ENCODE measurements at regions not wholly inside any gene's neighbourhood (a gene's known extent, or its start where the extent isn't known, plus 50 kb on each side); places are given as distances from the start of the nearest gene placed in this dataset.

- H3K4me3 Mint-ChIP-seq (ENCODE audit: unreplicated experiment), result no peak overlapping the region
- H3K27me3 Mint-ChIP-seq (ENCODE audit: insufficient read depth, unreplicated experiment), result peaks cover 6% of the 10 kb centered on the region
- H3K4me1 ChIP-seq, result no peaks in the 10 kb centered on the region
- DNase-seq, result no peak
- no peak overlapping the region for H3K27ac Mint-ChIP-seq (ENCODE audit: unreplicated experiment)
- no TSS peak for BruUV-seq (replicated peaks)
- ChIA-PET POLR2A (no interaction called here), CTCF (no interaction called here)
- no peaks in the 10 kb centered on the region for H3K36me3 Mint-ChIP-seq (ENCODE audit: insufficient read depth, unreplicated experiment)
- no peaks in the 10 kb centered on the region for H3K4me1 Mint-ChIP-seq (ENCODE audit: low read depth, unreplicated experiment)
- TF ChIP-seq, protein P1, sequence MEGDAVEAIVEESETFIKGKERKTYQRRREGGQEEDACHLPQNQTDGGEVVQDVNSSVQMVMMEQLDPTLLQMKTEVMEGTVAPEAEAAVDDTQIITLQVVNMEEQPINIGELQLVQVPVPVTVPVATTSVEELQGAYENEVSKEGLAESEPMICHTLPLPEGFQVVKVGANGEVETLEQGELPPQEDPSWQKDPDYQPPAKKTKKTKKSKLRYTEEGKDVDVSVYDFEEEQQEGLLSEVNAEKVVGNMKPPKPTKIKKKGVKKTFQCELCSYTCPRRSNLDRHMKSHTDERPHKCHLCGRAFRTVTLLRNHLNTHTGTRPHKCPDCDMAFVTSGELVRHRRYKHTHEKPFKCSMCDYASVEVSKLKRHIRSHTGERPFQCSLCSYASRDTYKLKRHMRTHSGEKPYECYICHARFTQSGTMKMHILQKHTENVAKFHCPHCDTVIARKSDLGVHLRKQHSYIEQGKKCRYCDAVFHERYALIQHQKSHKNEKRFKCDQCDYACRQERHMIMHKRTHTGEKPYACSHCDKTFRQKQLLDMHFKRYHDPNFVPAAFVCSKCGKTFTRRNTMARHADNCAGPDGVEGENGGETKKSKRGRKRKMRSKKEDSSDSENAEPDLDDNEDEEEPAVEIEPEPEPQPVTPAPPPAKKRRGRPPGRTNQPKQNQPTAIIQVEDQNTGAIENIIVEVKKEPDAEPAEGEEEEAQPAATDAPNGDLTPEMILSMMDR (IDR thresholded peaks at IDR 0.05; ENCODE audit: insufficient read depth in 1 of 2, low read depth in 1 of 2, low read length in 1 of 2, severe bottlenecking in 1 of 2, unreplicated experiment in 1 of 2), result no peak
- intact Hi-C loops (cut with micrococcal nuclease; ENCODE audit: unreplicated experiment), result no loop called here
- H3K4me3 ChIP-seq (ENCODE audit: low read depth, low read length), result no peak overlapping the region
- no peaks in the 10 kb centered on the region for H3K9me3 Mint-ChIP-seq (ENCODE audit: unreplicated experiment)
- no peaks in the 10 kb centered on the region for H3K27me3 ChIP-seq (replicated peaks; ENCODE audit: control insufficient read depth, insufficient read depth, low read length)
- H3K9me3 ChIP-seq, result no peaks in the 10 kb centered on the region
- no peaks in the 10 kb centered on the region for H3K36me3 ChIP-seq (ENCODE audit: control insufficient read depth, insufficient read depth, low read length)
Measured at GRCh38 chr2:21559351-21559750, 435.6 kb downstream of the TDRD15 start.

DNA sequence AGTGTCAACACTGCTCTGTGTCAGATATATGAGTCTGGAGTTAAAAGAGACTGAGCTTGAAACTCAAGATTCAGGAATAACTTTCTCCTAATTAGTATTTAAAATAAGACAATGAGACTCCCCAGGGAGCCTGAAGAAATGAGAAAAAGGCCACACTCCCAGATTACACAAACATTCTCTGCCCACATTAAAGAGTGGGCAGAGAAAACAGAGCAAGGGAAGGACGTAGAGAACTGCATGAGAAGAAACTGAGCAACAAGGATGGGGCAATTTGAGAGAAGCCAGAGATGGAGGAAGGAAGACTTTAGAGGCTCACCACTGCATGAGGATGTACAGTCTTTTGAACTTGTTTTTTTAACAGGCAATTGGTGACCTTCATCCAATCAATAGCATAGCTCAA, 438.2 kb downstream of the TDRD15 start:
- no peaks in the 10 kb centered on the region for H3K4me1 Mint-ChIP-seq (ENCODE audit: low read depth, unreplicated experiment)
- DNase-seq, result no peak
- no peak overlapping the region for H3K4me3 ChIP-seq (ENCODE audit: low read depth, low read length)
- H3K27ac Mint-ChIP-seq (ENCODE audit: unreplicated experiment), result no peak overlapping the region
- BruUV-seq (replicated peaks), result no TSS peak
- no peaks in the 10 kb centered on the region for H3K36me3 Mint-ChIP-seq (ENCODE audit: insufficient read depth, unreplicated experiment)
- H3K9me3 Mint-ChIP-seq (ENCODE audit: unreplicated experiment), result no peaks in the 10 kb centered on the region
- ChIA-PET CTCF (no interaction called here), POLR2A (no interaction called here)
- H3K27me3 ChIP-seq (replicated peaks; ENCODE audit: control insufficient read depth, insufficient read depth, low read length), result no peaks in the 10 kb centered on the region
- H3K36me3 ChIP-seq (ENCODE audit: control insufficient read depth, insufficient read depth, low read length), result no peaks in the 10 kb centered on the region
- no peak overlapping the region for H3K4me3 Mint-ChIP-seq (ENCODE audit: unreplicated experiment)
- TF ChIP-seq, protein P1 (IDR thresholded peaks at IDR 0.05; ENCODE audit: insufficient read depth in 1 of 2, low read depth in 1 of 2, low read length in 1 of 2, severe bottlenecking in 1 of 2, unreplicated experiment in 1 of 2), result no peak
- intact Hi-C loops (cut with micrococcal nuclease; ENCODE audit: unreplicated experiment), result no loop called here
- no peaks in the 10 kb centered on the region for H3K4me1 ChIP-seq
- no peaks in the 10 kb centered on the region for H3K9me3 ChIP-seq
- H3K27me3 Mint-ChIP-seq (ENCODE audit: insufficient read depth, unreplicated experiment), result peaks cover 2% of the 10 kb centered on the region

DNA sequence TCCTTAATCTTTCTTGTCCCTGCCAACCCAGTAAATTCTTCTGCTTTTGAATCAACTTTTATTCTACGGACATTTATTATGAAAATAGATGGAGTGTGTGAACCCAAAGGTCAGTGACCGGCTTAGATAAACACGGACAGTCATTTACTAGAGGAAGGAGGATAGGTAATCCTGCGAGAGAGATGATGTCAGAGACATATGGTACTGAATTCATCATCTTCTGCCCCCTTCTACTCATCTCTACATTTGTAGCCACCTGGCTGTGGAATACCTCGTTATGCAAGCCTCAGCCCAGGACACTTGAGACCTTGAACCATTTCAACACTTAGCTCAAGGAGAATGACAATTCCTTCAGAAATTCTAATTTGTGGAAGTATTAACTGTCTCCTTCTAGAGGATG, 443.6 kb downstream of the TDRD15 start:
- Histone ChIP-seq H3K36me3 (ENCODE audit: control insufficient read depth, insufficient read depth, low read length) (no peaks in the 10 kb centered on the region), H3K27me3 (replicated peaks; ENCODE audit: control insufficient read depth, insufficient read depth, low read length) (no peaks in the 10 kb centered on the region), H3K4me1 (no peaks in the 10 kb centered on the region), H3K4me3 (ENCODE audit: low read depth, low read length) (no peak overlapping the region), H3K9me3 (no peaks in the 10 kb centered on the region)
- intact Hi-C loops (cut with micrococcal nuclease; ENCODE audit: unreplicated experiment), result no loop called here
- no peak for DNase-seq
- peaks cover 5% of the 10 kb centered on the region for H3K27me3 Mint-ChIP-seq (ENCODE audit: insufficient read depth, unreplicated experiment)
- H3K4me1 Mint-ChIP-seq (ENCODE audit: low read depth, unreplicated experiment), result no peaks in the 10 kb centered on the region
- ChIA-PET POLR2A (no interaction called here), CTCF (no interaction called here)
- H3K4me3 Mint-ChIP-seq (ENCODE audit: unreplicated experiment), result no peak overlapping the region
- TF ChIP-seq, protein P1 (IDR thresholded peaks at IDR 0.05; ENCODE audit: insufficient read depth in 1 of 2, low read depth in 1 of 2, low read length in 1 of 2, severe bottlenecking in 1 of 2, unreplicated experiment in 1 of 2), result no peak
- no peaks in the 10 kb centered on the region for H3K36me3 Mint-ChIP-seq (ENCODE audit: insufficient read depth, unreplicated experiment)
- H3K27ac Mint-ChIP-seq (ENCODE audit: unreplicated experiment), result no peak overlapping the region
- no peaks in the 10 kb centered on the region for H3K9me3 Mint-ChIP-seq (ENCODE audit: unreplicated experiment)
- no TSS peak for BruUV-seq (replicated peaks)

All from Caco-2 (cell line).